Cardiac fibroblast (primary cell): ENCODE measurements at regions not wholly inside any gene's neighbourhood (a gene's known extent, or its start where the extent isn't known, plus 50 kb on each side); places are given as distances from the start of the nearest gene placed in this dataset.
A peak's percentile ranks its signal among the peaks of the same experiment; 100 is the strongest.

Experiments used
- DNase-seq, 2 donors: peaks; one replicate each; pipeline versions ENCODE4 v3.0.0 to v3.0.0-alpha.2; 2010; ENCODE audit warnings: low read depth in 2 of 2
- H3K4me3 ChIP-seq, 2 donors: replicated peaks in 1 of 2; 1 replicate in 1 of 2; 2 replicates in 1 of 2; pipeline ENCODE4 v1.5.1; 2011; ENCODE audit warnings: low read depth in 2 of 2, low read length in 2 of 2, mild to moderate bottlenecking in 2 of 2, moderate library complexity in 1 of 2
- TF ChIP-seq, protein P1 (sequence below): IDR thresholded peaks from one replicate; pipeline ENCODE4 v1.5.1; 2011; ENCODE audit warnings: low read depth, mild to moderate bottlenecking, low read length, inconsistent platforms

DNA sequence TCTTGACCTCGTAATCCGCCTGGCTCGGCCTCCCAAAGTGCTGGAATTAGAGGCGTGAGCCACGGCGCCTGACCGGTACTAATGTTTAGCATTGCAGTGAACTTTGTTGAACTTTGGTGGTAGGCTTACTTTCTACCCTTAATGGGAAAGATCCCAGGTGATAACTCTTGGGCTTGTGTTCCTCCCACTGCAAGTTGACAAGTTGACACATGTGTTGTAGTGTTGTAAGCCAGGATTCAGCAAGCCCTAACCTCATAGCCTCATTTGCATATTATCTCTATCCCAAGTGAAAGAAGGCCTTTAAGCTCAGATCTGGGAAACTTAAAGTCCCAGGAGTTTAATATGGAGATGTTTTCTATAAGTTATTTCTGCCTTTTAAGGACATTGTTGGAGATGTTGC, 80.0 kb upstream of the CLCN4 start:
- TF ChIP-seq, protein P1, sequence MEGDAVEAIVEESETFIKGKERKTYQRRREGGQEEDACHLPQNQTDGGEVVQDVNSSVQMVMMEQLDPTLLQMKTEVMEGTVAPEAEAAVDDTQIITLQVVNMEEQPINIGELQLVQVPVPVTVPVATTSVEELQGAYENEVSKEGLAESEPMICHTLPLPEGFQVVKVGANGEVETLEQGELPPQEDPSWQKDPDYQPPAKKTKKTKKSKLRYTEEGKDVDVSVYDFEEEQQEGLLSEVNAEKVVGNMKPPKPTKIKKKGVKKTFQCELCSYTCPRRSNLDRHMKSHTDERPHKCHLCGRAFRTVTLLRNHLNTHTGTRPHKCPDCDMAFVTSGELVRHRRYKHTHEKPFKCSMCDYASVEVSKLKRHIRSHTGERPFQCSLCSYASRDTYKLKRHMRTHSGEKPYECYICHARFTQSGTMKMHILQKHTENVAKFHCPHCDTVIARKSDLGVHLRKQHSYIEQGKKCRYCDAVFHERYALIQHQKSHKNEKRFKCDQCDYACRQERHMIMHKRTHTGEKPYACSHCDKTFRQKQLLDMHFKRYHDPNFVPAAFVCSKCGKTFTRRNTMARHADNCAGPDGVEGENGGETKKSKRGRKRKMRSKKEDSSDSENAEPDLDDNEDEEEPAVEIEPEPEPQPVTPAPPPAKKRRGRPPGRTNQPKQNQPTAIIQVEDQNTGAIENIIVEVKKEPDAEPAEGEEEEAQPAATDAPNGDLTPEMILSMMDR, result no peak
- H3K4me3 ChIP-seq, result no peak overlapping the region
- no peak for DNase-seq

- TF ChIP-seq, protein P1, result no peak
- H3K4me3 ChIP-seq, result no peak overlapping the region
- DNase-seq, result peak in 1 of 2 donors; percentile 42
Measured at GRCh38 chrX:10077425-10078188, 79.2 kb upstream of the CLCN4 start.

DNA sequence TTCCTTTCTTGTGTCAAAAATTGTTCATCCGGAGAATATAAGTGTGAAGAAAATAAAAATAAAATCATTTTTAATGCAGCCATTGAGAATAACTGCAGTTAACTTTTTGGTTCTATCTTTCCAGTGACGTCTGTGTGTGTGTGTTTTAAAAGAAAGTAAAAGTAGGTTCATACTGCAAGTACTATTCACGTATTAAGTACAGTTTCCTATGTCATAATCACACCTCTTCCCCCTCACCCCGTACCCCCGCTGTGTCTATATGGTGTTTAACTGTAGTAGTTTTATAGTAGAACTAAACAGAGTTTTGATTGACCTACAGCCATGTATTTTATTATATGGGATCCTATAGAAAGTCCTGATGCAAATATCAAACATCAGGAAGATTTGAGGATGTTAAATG, 78.5 kb upstream of the CLCN4 start:
- no peak for DNase-seq
- no peak overlapping the region for H3K4me3 ChIP-seq
- TF ChIP-seq, protein P1, result no peak

- H3K4me3 ChIP-seq, result no peak overlapping the region
- TF ChIP-seq, protein P1, result no peak
- peak in 1 of 2 donors; percentile 31 for DNase-seq
Measured at GRCh38 chrX:10079231-10079630, 77.5 kb upstream of the CLCN4 start.

DNA sequence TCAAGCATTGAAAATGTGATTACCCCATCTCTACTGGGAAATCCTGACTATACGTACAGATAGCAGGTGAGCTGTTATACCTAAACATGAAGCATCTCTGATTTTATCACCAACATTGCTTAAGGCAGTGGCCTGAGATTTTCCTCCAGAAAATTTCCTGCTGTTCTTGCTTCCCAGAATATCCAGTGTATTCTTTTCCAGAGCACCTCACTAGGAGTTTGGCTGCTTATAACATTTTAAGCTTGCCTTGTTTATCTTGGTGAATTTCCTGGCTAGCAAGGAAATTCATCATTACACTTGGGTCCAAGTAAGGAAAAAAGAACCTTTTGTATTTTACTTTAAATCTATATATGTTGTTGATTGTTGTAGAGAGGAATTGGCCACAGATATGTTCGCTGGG, 73.0 kb upstream of the CLCN4 start:
- TF ChIP-seq, protein P1, result no peak
- no peak for DNase-seq
- H3K4me3 ChIP-seq, result no peak overlapping the region

DNA sequence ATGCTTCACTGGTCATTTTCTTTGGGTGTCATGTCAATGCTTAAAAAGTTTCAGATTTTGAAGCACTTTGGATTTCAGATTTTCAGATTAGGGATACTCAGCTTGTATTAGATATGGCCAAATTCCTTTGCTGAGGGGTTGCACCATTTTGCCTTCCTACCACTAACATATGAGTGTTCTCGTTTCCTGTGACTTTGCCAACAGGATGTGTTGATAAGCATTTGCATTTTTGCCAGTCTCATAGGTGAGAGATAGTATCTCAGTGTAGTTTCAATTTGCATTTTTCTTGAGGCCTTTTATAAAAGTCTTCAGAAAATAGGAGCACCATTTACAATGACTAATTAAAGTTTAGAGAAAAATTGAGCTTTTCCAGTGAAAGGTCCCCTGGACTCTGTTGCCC, 71.6 kb upstream of the CLCN4 start:
- TF ChIP-seq, protein P1, result no peak
- DNase-seq, result no peak
- no peak overlapping the region for H3K4me3 ChIP-seq

DNA sequence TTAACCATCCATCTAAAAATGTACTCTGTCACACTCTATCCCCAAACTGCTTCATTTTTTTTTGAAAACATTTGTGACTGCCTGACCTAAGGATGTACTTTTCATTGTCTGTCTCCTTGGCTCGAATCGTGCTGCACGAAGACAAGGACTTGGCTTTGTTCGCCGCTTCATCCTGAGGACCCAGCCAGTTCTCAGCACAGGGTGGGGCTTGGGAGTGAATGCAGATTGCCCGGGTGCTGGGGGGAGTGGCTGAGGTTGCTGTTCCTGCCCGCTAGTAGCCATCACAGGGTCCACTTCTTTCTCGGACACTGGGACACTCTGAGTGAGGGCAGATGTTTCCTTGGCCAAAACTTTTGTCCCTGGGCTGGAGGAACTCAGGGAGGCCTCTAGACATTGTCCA, 70.1 kb upstream of the CLCN4 start:
- H3K4me3 ChIP-seq, result no peak overlapping the region
- no peak for DNase-seq
- TF ChIP-seq, protein P1, result no peak
